Stomach (tissue), 4 donors: ENCODE measurements at regions not wholly inside any gene's neighbourhood (a gene's known extent, or its start where the extent isn't known, plus 50 kb on each side); places are given as distances from the start of the nearest gene placed in this dataset.

Experiments
- EP300 ChIP-seq: sonication (generic); formaldehyde crosslinking; IDR thresholded peaks from one replicate; pipeline ENCODE4 v1.6.1; 2017; ENCODE audit warnings: antibody characterized with exemption
- POLR2A ChIP-seq, 4 donors: fragments of 450-650 bp; IDR thresholded peaks; one replicate each; pipeline ENCODE4 v1.6.1; 2016; ENCODE audit warnings: antibody characterized with exemption in 4 of 4, control low read depth in 2 of 4, mild to moderate bottlenecking in 1 of 4, moderate library complexity in 1 of 4
- TF ChIP-seq, protein P1 (sequence below), 7 experiments: fragments of 450-650 bp in 4 of 7; fragments of 200-600 bp in 3 of 7; sonication (generic) in 3 of 7; IDR thresholded peaks; one replicate each; pipeline ENCODE4 v1.5.1; 2016 to 2019; ENCODE audit warnings: antibody characterized with exemption in 7 of 7, control low read depth in 2 of 7, mild to moderate bottlenecking in 1 of 7

DNA sequence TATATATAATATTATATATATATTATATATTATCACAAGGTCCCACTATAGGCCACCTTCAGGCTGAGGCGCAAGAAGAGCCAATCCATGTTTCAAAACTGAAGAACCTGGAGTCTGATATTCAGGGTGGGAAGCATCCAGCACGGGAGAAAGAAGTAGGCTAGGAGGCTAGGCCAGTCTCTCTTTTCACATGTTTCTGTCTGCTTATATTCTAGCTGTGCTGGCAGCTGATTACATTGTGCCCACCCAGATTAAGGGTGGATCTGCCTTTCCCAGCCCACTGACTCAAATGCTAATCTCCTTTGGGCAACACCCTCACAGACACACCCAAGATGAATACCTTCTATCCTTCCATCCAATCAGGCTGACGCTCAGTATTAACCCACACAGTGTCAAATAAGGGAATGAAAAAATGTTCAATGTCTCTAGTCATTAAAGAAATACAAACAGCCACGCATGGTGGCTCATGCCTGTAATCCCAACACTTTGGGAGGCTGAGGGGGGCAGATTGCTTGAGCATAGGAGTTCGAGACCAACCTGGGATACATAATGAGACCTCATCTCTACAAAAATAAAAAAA lies 135.4 kb upstream of the PCBD1 start:
- TF ChIP-seq, protein P1, sequence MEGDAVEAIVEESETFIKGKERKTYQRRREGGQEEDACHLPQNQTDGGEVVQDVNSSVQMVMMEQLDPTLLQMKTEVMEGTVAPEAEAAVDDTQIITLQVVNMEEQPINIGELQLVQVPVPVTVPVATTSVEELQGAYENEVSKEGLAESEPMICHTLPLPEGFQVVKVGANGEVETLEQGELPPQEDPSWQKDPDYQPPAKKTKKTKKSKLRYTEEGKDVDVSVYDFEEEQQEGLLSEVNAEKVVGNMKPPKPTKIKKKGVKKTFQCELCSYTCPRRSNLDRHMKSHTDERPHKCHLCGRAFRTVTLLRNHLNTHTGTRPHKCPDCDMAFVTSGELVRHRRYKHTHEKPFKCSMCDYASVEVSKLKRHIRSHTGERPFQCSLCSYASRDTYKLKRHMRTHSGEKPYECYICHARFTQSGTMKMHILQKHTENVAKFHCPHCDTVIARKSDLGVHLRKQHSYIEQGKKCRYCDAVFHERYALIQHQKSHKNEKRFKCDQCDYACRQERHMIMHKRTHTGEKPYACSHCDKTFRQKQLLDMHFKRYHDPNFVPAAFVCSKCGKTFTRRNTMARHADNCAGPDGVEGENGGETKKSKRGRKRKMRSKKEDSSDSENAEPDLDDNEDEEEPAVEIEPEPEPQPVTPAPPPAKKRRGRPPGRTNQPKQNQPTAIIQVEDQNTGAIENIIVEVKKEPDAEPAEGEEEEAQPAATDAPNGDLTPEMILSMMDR (IDR thresholded peaks at IDR 0.05), result no peak
- TF ChIP-seq POLR2A (IDR thresholded peaks at IDR 0.05) (no peak), EP300 (no peak)
